Keratinocyte (primary cell): ENCODE measurements at regions not wholly inside any gene's neighbourhood (a gene's known extent, or its start where the extent isn't known, plus 50 kb on each side); places are given as distances from the start of the nearest gene placed in this dataset.
A peak's percentile ranks its signal among the peaks of the same experiment; 100 is the strongest.

ENCODE experiments used
- DNase-seq: peaks from one replicate; pipeline ENCODE4 v3.0.0-alpha.2; 2011; ENCODE audit warnings: low read depth, missing footprints, low spot score
- FAIRE-seq: peaks from 2 replicates; lab custom pipeline; 2011; peaks lifted over from hg19 to GRCh38; lab: Jason Lieb, UNC
- H2AFZ ChIP-seq: 2 replicates; pipeline ENCODE4 v1.6.0; 2012; ENCODE audit warnings: low read length, control low read depth, inconsistent platforms; ENCODE audit not compliant: control insufficient read depth
- H3K27ac ChIP-seq: 2 replicates; pipeline ENCODE4 v1.5.1; 2011; ENCODE audit warnings: low read length; ENCODE audit not compliant: control insufficient read depth, insufficient read depth
- H3K27me3 ChIP-seq: 3 replicates; pipeline ENCODE4 v1.6.0; 2011; ENCODE audit warnings: low read length; ENCODE audit not compliant: control insufficient read depth, insufficient read depth; ENCODE audit errors: extremely low read depth
- H3K36me3 ChIP-seq, 2 experiments: 2 replicates in 1 of 2; 3 replicates in 1 of 2; pipeline ENCODE4 v1.5.1; 2011; ENCODE audit warnings: low read length in 2 of 2, mild to moderate bottlenecking in 1 of 2; ENCODE audit not compliant: control insufficient read depth in 2 of 2, insufficient read depth in 2 of 2; ENCODE audit errors: extremely low read depth in 1 of 2
- H3K4me1 ChIP-seq: 3 replicates; pipeline ENCODE4 v1.5.1; 2011; ENCODE audit warnings: low read length; ENCODE audit not compliant: control insufficient read depth, insufficient read depth; ENCODE audit errors: extremely low read depth
- H3K4me2 ChIP-seq: 3 replicates; pipeline ENCODE4 v1.6.0; 2011; ENCODE audit warnings: low read depth, low read length; ENCODE audit not compliant: control insufficient read depth, insufficient read depth; ENCODE audit errors: extremely low read depth
- H3K4me3 ChIP-seq, 3 experiments: fragments of 200-600 bp in 1 of 3; sonication (generic) in 1 of 3; 2 replicates in 2 of 3; 3 replicates in 1 of 3; pipeline ENCODE4 v1.5.1; 2011 to 2016; ENCODE audit warnings: low read length in 3 of 3, mild to moderate bottlenecking in 3 of 3, control low read depth in 2 of 3, inconsistent platforms in 1 of 3, low read depth in 1 of 3, mixed read lengths in 1 of 3, mixed run types in 1 of 3, moderate library complexity in 1 of 3; ENCODE audit not compliant: control insufficient read depth in 2 of 3, insufficient read depth in 2 of 3; ENCODE audit errors: extremely low read depth in 1 of 3
- H3K79me2 ChIP-seq: 2 replicates; pipeline ENCODE4 v1.6.0; 2012; ENCODE audit warnings: low read length; ENCODE audit not compliant: control insufficient read depth, insufficient read depth
- H3K9ac ChIP-seq: 3 replicates; pipeline ENCODE4 v1.6.0; 2011; ENCODE audit warnings: low read length; ENCODE audit not compliant: control insufficient read depth, insufficient read depth; ENCODE audit errors: extremely low read depth
- H3K9me1 ChIP-seq: 3 replicates; pipeline ENCODE4 v1.6.0; 2011; ENCODE audit warnings: low read length; ENCODE audit not compliant: control insufficient read depth, insufficient read depth; ENCODE audit errors: extremely low read depth
- H3K9me3 ChIP-seq: 2 replicates; pipeline ENCODE4 v1.5.1; 2012; ENCODE audit warnings: low read depth, low read length; ENCODE audit not compliant: control insufficient read depth
- H4K20me1 ChIP-seq: 3 replicates; pipeline ENCODE4 v1.6.0; 2011; ENCODE audit warnings: low read length; ENCODE audit not compliant: control insufficient read depth, insufficient read depth; ENCODE audit errors: extremely low read depth
- EZH2 ChIP-seq: IDR thresholded peaks from one replicate; pipeline ENCODE4 v1.6.1; 2012; ENCODE audit warnings: inconsistent platforms, mild to moderate bottlenecking, low read length, moderate library complexity
- dilution Hi-C: fragments of 300-500 bp; cut with MboI; formaldehyde crosslinking; loops from one replicate; pipeline ENCODE4 v1.7.0; 2020; ENCODE audit warnings: low sequenced_read_pairs; ENCODE audit not compliant: extremely low pct_ligation_motif_present
- TF ChIP-seq, protein P1 (sequence below), 3 experiments: IDR thresholded peaks in 1 of 3; conservative IDR thresholded peaks in 1 of 3; optimal IDR thresholded peaks in 1 of 3; 2 replicates in 2 of 3; 3 replicates in 1 of 3; pipeline versions ENCODE3 to v1.5.1; 2011; ENCODE audit warnings: low read length in 3 of 3, mild to moderate bottlenecking in 3 of 3, moderate library complexity in 2 of 3, control low read depth in 1 of 3, inconsistent platforms in 1 of 3; ENCODE audit not compliant: insufficient read depth in 2 of 3; ENCODE audit errors: extremely low read depth in 1 of 3

DNA sequence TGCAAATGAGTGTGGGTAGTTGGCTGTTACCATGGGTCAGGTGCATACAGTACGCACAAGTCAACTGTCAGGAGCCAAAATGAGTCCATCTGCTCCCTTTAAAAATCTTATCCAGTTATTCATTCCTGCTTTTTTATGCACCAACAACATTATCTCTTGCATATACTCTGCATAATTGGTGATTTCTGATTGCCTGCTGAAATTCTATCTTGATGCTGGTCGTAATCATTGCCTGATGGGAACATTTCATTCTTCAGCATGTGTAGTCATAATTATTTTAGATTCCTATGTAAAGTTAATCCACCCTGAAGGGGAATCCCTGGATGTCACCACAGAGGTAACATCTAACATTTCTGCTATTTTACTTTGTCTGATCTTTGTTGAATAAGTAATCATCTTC lies 102.2 kb upstream of the RND3 start:
- Histone ChIP-seq H3K4me2 (no peak overlapping the region), H3K9ac (no peak overlapping the region), H3K4me1 (peaks cover 8% of the 10 kb centered on the region), H3K36me3 (no peaks in the 10 kb centered on the region), H4K20me1 (no peaks in the 10 kb centered on the region), H3K27me3 (no peaks in the 10 kb centered on the region), H3K4me3 (no peak overlapping the region), H2AFZ (no peak overlapping the region), H3K9me3 (no peaks in the 10 kb centered on the region), H3K9me1 (no peaks in the 10 kb centered on the region), H3K27ac (no peak overlapping the region), H3K79me2 (no peaks in the 10 kb centered on the region)
- dilution Hi-C loops, result no loop called here
- no peak for TF ChIP-seq EZH2
- TF ChIP-seq, protein P1, sequence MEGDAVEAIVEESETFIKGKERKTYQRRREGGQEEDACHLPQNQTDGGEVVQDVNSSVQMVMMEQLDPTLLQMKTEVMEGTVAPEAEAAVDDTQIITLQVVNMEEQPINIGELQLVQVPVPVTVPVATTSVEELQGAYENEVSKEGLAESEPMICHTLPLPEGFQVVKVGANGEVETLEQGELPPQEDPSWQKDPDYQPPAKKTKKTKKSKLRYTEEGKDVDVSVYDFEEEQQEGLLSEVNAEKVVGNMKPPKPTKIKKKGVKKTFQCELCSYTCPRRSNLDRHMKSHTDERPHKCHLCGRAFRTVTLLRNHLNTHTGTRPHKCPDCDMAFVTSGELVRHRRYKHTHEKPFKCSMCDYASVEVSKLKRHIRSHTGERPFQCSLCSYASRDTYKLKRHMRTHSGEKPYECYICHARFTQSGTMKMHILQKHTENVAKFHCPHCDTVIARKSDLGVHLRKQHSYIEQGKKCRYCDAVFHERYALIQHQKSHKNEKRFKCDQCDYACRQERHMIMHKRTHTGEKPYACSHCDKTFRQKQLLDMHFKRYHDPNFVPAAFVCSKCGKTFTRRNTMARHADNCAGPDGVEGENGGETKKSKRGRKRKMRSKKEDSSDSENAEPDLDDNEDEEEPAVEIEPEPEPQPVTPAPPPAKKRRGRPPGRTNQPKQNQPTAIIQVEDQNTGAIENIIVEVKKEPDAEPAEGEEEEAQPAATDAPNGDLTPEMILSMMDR (optimal IDR thresholded peaks at IDR 0.05 in 1 of 3, IDR thresholded peaks at IDR 0.05 in 1 of 3, conservative IDR thresholded peaks at IDR 0.05 in 1 of 3; ENCODE audit: extremely low read depth in 1 of 3, insufficient read depth in 2 of 3, low read length in 3 of 3), result no peak
- FAIRE-seq, result no peak
- DNase-seq, result no peak

DNA sequence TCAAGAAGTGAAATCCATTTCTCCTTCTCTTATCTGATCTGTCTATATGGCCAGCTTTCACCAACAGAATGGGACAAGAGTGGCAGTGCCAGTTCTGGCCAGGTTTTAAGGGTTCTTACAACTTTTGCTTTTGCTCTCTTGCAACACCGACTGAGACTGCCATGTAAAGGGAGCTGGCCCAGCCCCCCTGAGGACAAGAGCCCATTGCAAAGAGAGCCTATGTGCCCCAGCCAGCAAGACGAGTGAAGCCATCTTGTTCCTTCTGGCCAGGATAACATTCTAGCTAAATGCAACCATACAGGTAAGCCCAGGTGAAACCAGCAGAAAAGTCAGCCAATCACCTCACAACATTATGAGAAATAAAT lies 101.0 kb upstream of the RND3 start:
- dilution Hi-C loops, result no loop called here
- no peaks in the 10 kb centered on the region for H3K9me3 ChIP-seq
- H3K27ac ChIP-seq, result no peak overlapping the region

More for the DNA sequence above, 101.0 kb upstream of the RND3 start:
- H3K27me3 ChIP-seq, result no peaks in the 10 kb centered on the region
- no peak overlapping the region for H3K4me3 ChIP-seq
- no peaks in the 10 kb centered on the region for H3K79me2 ChIP-seq
- H3K9me1 ChIP-seq, result no peaks in the 10 kb centered on the region
- no peaks in the 10 kb centered on the region for H4K20me1 ChIP-seq
- DNase-seq (no peak), FAIRE-seq (peak; percentile 20)
- H3K4me2 ChIP-seq, result no peak overlapping the region
- no peak overlapping the region for H2AFZ ChIP-seq
- H3K9ac ChIP-seq, result no peak overlapping the region
- H3K4me1 ChIP-seq, result peaks cover 11% of the 10 kb centered on the region
- no peaks in the 10 kb centered on the region for H3K36me3 ChIP-seq
- no peak for TF ChIP-seq EZH2
- TF ChIP-seq, protein P1 (optimal IDR thresholded peaks at IDR 0.05 in 1 of 3, IDR thresholded peaks at IDR 0.05 in 1 of 3, conservative IDR thresholded peaks at IDR 0.05 in 1 of 3; ENCODE audit: extremely low read depth in 1 of 3, insufficient read depth in 2 of 3, low read length in 3 of 3), result no peak
